ENCODE measurements at regions not wholly inside any gene's neighbourhood (a gene's known extent, or its start where the extent isn't known, plus 50 kb on each side); places are given as distances from the start of the nearest gene placed in this dataset.

DNA sequence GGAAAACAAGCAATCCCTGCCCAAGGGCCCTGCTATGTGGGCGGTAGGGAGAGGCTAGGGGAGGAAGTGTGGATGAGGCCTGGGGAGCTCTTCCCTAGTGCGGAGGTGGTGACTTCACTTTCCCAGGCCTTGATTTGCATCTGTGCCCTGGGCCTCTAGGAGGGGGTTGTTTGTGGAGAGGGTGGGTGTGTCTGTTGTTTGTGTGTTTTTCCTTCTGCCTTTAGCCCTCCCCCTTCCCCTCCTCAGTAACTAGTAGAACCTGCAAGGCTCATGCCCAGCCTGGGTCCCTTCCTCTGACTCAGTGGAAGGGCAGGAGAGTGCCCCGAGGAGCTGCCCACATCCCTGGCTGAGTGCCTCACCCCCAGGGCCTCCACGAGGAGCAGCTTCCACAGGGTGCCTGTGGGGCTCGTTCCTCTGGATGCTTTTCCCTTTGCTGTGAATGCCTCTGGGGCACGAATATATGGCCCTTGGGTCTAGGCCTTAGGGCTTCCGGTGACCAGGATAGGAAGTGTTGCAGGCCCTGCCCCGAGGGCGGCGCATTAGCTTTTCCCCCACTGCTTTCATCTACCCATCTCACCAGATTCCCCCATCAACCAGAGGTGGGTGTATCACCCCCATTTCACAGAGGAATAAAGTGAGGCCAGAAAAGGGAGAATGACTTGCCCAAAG lies 89.4 kb upstream of the DUSP5 start:
- no peak overlapping the region for H2AFZ ChIP-seq (ENCODE audit: control insufficient read depth, low read length)
- FAIRE-seq: peak; percentile 76
- H3K27ac ChIP-seq (ENCODE audit: control insufficient read depth, insufficient read depth, low read length): peak overlapping the region; percentile 53

DNA sequence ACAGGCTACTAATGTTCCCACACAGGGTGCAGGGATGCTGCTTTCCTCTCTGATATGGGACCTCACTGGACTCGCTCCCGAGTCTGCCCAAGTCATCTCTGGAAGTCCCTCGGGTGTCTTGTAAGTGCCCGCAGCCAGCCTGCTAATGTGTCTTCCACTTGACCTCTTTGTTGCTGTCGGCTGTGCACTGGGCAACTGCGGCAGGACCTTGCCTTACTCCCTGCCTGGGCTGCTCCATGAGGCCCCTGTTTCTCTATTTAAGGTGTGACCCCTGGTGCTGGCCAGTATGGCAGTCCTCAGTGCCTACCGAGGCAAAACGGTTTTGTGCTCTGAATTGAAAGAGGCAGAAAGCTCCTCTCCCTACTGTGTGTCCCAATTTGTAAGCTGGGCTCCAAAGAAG lies 88.8 kb upstream of the DUSP5 start:
- H3K4me1 ChIP-seq (ENCODE audit: control insufficient read depth, extremely low read depth, insufficient read depth, low read length): peaks cover 54% of the 10 kb centered on the region
- no peak for DNase-seq (ENCODE audit: low read depth, low spot score)
- H3K9me1 ChIP-seq (ENCODE audit: control insufficient read depth, extremely low read depth, insufficient read depth, low read length): peaks cover 2% of the 10 kb centered on the region
- H3K27ac ChIP-seq (ENCODE audit: control insufficient read depth, insufficient read depth, low read length): peak overlapping the region; percentile 95
- TF ChIP-seq CTCF (optimal IDR thresholded peaks at IDR 0.05 in 1 of 3, IDR thresholded peaks at IDR 0.05 in 1 of 3, conservative IDR thresholded peaks at IDR 0.05 in 1 of 3; ENCODE audit: extremely low read depth in 1 of 3, insufficient read depth in 2 of 3, low read length in 3 of 3): no peak
- no peak for TF ChIP-seq EZH2 (IDR thresholded peaks at IDR 0.05; ENCODE audit: low read length)
- no peaks in the 10 kb centered on the region for H3K36me3 ChIP-seq (ENCODE audit: control insufficient read depth in 2 of 2, extremely low read depth in 1 of 2, insufficient read depth in 2 of 2, low read length in 2 of 2)
- no peak overlapping the region for H3K4me2 ChIP-seq (ENCODE audit: control insufficient read depth, extremely low read depth, insufficient read depth, low read depth, low read length)
- H3K4me3 ChIP-seq (ENCODE audit: control insufficient read depth in 2 of 3, extremely low read depth in 1 of 3, insufficient read depth in 2 of 3, low read depth in 1 of 3, low read length in 3 of 3): no peak overlapping the region
- no peak overlapping the region for H3K9ac ChIP-seq (ENCODE audit: control insufficient read depth, extremely low read depth, insufficient read depth, low read length)
- dilution Hi-C loops (cut with MboI; ENCODE audit: extremely low pct_ligation_motif_present, low sequenced_read_pairs): no loop called here
- H3K9me3 ChIP-seq (ENCODE audit: control insufficient read depth, low read depth, low read length): no peaks in the 10 kb centered on the region
- no peaks in the 10 kb centered on the region for H4K20me1 ChIP-seq (ENCODE audit: control insufficient read depth, extremely low read depth, insufficient read depth, low read length)
- no peaks in the 10 kb centered on the region for H3K79me2 ChIP-seq (ENCODE audit: control insufficient read depth, insufficient read depth, low read length)
- no peak for FAIRE-seq
- H2AFZ ChIP-seq (ENCODE audit: control insufficient read depth, low read length): no peak overlapping the region
- no peaks in the 10 kb centered on the region for H3K27me3 ChIP-seq (ENCODE audit: control insufficient read depth, extremely low read depth, insufficient read depth, low read length)

More for the DNA sequence above, 89.4 kb upstream of the DUSP5 start:
- H3K9ac ChIP-seq (ENCODE audit: control insufficient read depth, extremely low read depth, insufficient read depth, low read length): peak overlapping the region; percentile 36
- peak; percentile 85 for DNase-seq (ENCODE audit: low read depth, low spot score)
- H4K20me1 ChIP-seq (ENCODE audit: control insufficient read depth, extremely low read depth, insufficient read depth, low read length): no peaks in the 10 kb centered on the region
- no peaks in the 10 kb centered on the region for H3K9me3 ChIP-seq (ENCODE audit: control insufficient read depth, low read depth, low read length)
- no peaks in the 10 kb centered on the region for H3K27me3 ChIP-seq (ENCODE audit: control insufficient read depth, extremely low read depth, insufficient read depth, low read length)
- TF ChIP-seq EZH2 (IDR thresholded peaks at IDR 0.05; ENCODE audit: low read length) (no peak), CTCF (optimal IDR thresholded peaks at IDR 0.05 in 1 of 3, IDR thresholded peaks at IDR 0.05 in 1 of 3, conservative IDR thresholded peaks at IDR 0.05 in 1 of 3; ENCODE audit: extremely low read depth in 1 of 3, insufficient read depth in 2 of 3, low read length in 3 of 3) (no peak)
- H3K9me1 ChIP-seq (ENCODE audit: control insufficient read depth, extremely low read depth, insufficient read depth, low read length): peaks cover 2% of the 10 kb centered on the region
- no peak overlapping the region for H3K4me3 ChIP-seq (ENCODE audit: control insufficient read depth in 2 of 3, extremely low read depth in 1 of 3, insufficient read depth in 2 of 3, low read depth in 1 of 3, low read length in 3 of 3)
- peaks cover 53% of the 10 kb centered on the region for H3K4me1 ChIP-seq (ENCODE audit: control insufficient read depth, extremely low read depth, insufficient read depth, low read length)
- peak overlapping the region; percentile 20 for H3K4me2 ChIP-seq (ENCODE audit: control insufficient read depth, extremely low read depth, insufficient read depth, low read depth, low read length)
- H3K36me3 ChIP-seq (ENCODE audit: control insufficient read depth in 2 of 2, extremely low read depth in 1 of 2, insufficient read depth in 2 of 2, low read length in 2 of 2): no peaks in the 10 kb centered on the region
- no peaks in the 10 kb centered on the region for H3K79me2 ChIP-seq (ENCODE audit: control insufficient read depth, insufficient read depth, low read length)
- dilution Hi-C loops (cut with MboI; ENCODE audit: extremely low pct_ligation_motif_present, low sequenced_read_pairs): no loop called here

All from keratinocyte (primary cell).